Caco-2 (cell line): ENCODE measurements at regions not wholly inside any gene's neighbourhood (a gene's known extent, or its start where the extent isn't known, plus 50 kb on each side); places are given as distances from the start of the nearest gene placed in this dataset.

ENCODE experiments used
- BruUV-seq: library from RNA; stranded (reverse); fragments of 400-500 nt; replicated peaks from 2 replicates; lab custom pipeline; 2021; lab: Mats Ljungman, UMichigan
- CTCF ChIA-PET: fragments of 300-600 bp; sonication (Branson Sonifier 250); formaldehyde crosslinking; loops from one replicate; lab custom pipeline; 2022; ENCODE audit warnings: antibody characterized with exemption; lab: Charles Lee
- POLR2A ChIA-PET: fragments of 300-600 bp; sonication (Branson Sonifier 250); formaldehyde crosslinking; loops from one replicate; lab custom pipeline; 2022; ENCODE audit warnings: antibody characterized with exemption; lab: Charles Lee
- DNase-seq, 2 experiments: peaks; one replicate each; pipeline versions ENCODE4 v3.0.0 to v3.0.0-alpha.2; 2020 to 2022
- H3K27me3 ChIP-seq: replicated peaks from 2 replicates; pipeline ENCODE4 v1.6.0; 2011; ENCODE audit warnings: low read length; ENCODE audit not compliant: control insufficient read depth, insufficient read depth
- H3K36me3 ChIP-seq: 2 replicates; pipeline ENCODE4 v1.5.1; 2011; ENCODE audit warnings: low read length; ENCODE audit not compliant: control insufficient read depth, insufficient read depth
- H3K4me1 ChIP-seq: fragments of 250-450 bp; sonication (Bioruptor Pico); 2 replicates; pipeline ENCODE4 v1.5.1; 2020; ENCODE audit warnings: mild to moderate bottlenecking
- H3K4me3 ChIP-seq: 2 replicates; pipeline ENCODE4 v1.5.1; 2011; ENCODE audit warnings: low read depth, mild to moderate bottlenecking, control low read depth, low read length
- H3K9me3 ChIP-seq: fragments of 250-450 bp; sonication (Bioruptor Pico); 2 replicates; pipeline ENCODE4 v1.5.1; 2020; ENCODE audit warnings: mild to moderate bottlenecking, moderate library complexity
- H3K27ac Mint-ChIP-seq: one replicate; pipeline ENCODE4 v1.8.0; 2022; ENCODE audit warnings: mixed read lengths; ENCODE audit not compliant: unreplicated experiment
- H3K27me3 Mint-ChIP-seq: one replicate; pipeline ENCODE4 v1.8.0; 2022; ENCODE audit warnings: mixed read lengths; ENCODE audit not compliant: insufficient read depth, unreplicated experiment
- H3K36me3 Mint-ChIP-seq: one replicate; pipeline ENCODE4 v1.8.0; 2022; ENCODE audit warnings: mild to moderate bottlenecking, mixed read lengths; ENCODE audit not compliant: insufficient read depth, unreplicated experiment
- H3K4me1 Mint-ChIP-seq: one replicate; pipeline ENCODE4 v1.8.0; 2022; ENCODE audit warnings: low read depth, mixed read lengths; ENCODE audit not compliant: unreplicated experiment
- H3K4me3 Mint-ChIP-seq: one replicate; pipeline ENCODE4 v1.8.0; 2022; ENCODE audit warnings: mild to moderate bottlenecking, moderate library complexity, mixed read lengths; ENCODE audit not compliant: unreplicated experiment
- H3K9me3 Mint-ChIP-seq: one replicate; pipeline ENCODE4 v1.8.0; 2022; ENCODE audit warnings: mixed read lengths; ENCODE audit not compliant: unreplicated experiment
- CTCF ChIP-seq, 2 experiments: fragments of 200-600 bp in 1 of 2; IDR thresholded peaks; 1 replicate in 1 of 2; 2 replicates in 1 of 2; pipeline versions ENCODE4 v1.5.1 to v1.8.0; 2011 to 2022; ENCODE audit warnings: antibody characterized with exemption in 1 of 2, control low read depth in 1 of 2, inconsistent platforms in 1 of 2, low read depth in 1 of 2, low read length in 1 of 2, mild to moderate bottlenecking in 1 of 2, moderate library complexity in 1 of 2; ENCODE audit not compliant: insufficient read depth in 1 of 2, severe bottlenecking in 1 of 2, unreplicated experiment in 1 of 2
- intact Hi-C: fragments of 100-400 bp; cut with micrococcal nuclease; formaldehyde crosslinking; loops from one replicate; pipeline ENCODE4 v1.10.0; 2022; ENCODE audit not compliant: unreplicated experiment

- Mint-ChIP-seq H3K4me1 (peaks cover 25% of the 10 kb centered on the region), H3K4me3 (no peak overlapping the region), H3K27me3 (peaks cover 4% of the 10 kb centered on the region), H3K9me3 (peaks cover 14% of the 10 kb centered on the region), H3K36me3 (no peaks in the 10 kb centered on the region), H3K27ac (no peak overlapping the region)
- no peak overlapping the region for H3K4me3 ChIP-seq
- no TSS peak for BruUV-seq
- no peak for TF ChIP-seq CTCF (IDR thresholded peaks at IDR 0.05; ENCODE audit: insufficient read depth in 1 of 2, low read depth in 1 of 2, low read length in 1 of 2, severe bottlenecking in 1 of 2, unreplicated experiment in 1 of 2)
- POLR2A ChIA-PET: no interaction called here
- peaks cover 6% of the 10 kb centered on the region for H3K4me1 ChIP-seq
- no peaks in the 10 kb centered on the region for H3K27me3 ChIP-seq
- no peak for DNase-seq
- intact Hi-C loops: no loop called here
- no peaks in the 10 kb centered on the region for H3K36me3 ChIP-seq
- CTCF ChIA-PET: no interaction called here
- H3K9me3 ChIP-seq: no peaks in the 10 kb centered on the region
These were observed 56.4 kb upstream of the PFKP start for GRCh38 chr10:3010816-3011460.

- ChIA-PET CTCF (no interaction called here), POLR2A (no interaction called here)
- intact Hi-C loops: no loop called here
- peaks cover 4% of the 10 kb centered on the region for H3K27me3 Mint-ChIP-seq
- DNase-seq: no peak
- H3K4me3 Mint-ChIP-seq: no peak overlapping the region
- no peak for TF ChIP-seq CTCF (IDR thresholded peaks at IDR 0.05; ENCODE audit: insufficient read depth in 1 of 2, low read depth in 1 of 2, low read length in 1 of 2, severe bottlenecking in 1 of 2, unreplicated experiment in 1 of 2)
- H3K36me3 ChIP-seq: no peaks in the 10 kb centered on the region
- no peak overlapping the region for H3K27ac Mint-ChIP-seq
- no peaks in the 10 kb centered on the region for H3K36me3 Mint-ChIP-seq
- H3K4me3 ChIP-seq: no peak overlapping the region
- H3K9me3 ChIP-seq: no peaks in the 10 kb centered on the region
- H3K27me3 ChIP-seq: no peaks in the 10 kb centered on the region
- peaks cover 6% of the 10 kb centered on the region for H3K4me1 ChIP-seq
- peaks cover 14% of the 10 kb centered on the region for H3K9me3 Mint-ChIP-seq
- BruUV-seq: no TSS peak
- H3K4me1 Mint-ChIP-seq: peaks cover 25% of the 10 kb centered on the region
These were observed 57.0 kb upstream of the PFKP start for GRCh38 chr10:3010334-3010733.

DNA sequence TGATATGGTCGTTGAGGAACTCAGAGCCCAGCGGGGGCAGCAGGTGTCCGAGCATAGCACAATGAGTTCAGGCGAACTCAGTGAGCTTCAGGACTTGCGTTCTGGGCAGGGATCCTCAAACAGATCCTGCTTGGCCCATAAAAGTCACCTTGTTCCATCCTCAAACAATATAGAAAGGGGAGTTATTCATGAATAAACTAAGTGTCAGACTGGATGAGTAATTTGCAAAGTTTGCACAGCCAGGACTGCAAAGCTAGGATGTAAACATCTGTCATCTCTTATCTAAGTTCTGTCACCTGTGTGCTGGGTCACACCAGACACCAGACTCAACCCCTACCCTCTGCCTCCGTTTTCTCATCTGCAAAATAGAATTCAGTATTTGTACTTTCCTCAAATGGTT lies 58.0 kb upstream of the PFKP start:
- peaks cover 4% of the 10 kb centered on the region for H3K27me3 Mint-ChIP-seq
- CTCF ChIA-PET: interaction anchor here (0.7 kb wide), 1 partner anchor 612 kb away, joined by 3 read pairs; no protein-coding TSS in a partner anchor

More for the DNA sequence above, 58.0 kb upstream of the PFKP start:
- H3K4me3 ChIP-seq: no peak overlapping the region
- H3K4me1 ChIP-seq: peaks cover 6% of the 10 kb centered on the region
- no peaks in the 10 kb centered on the region for H3K36me3 Mint-ChIP-seq
- no peak for TF ChIP-seq CTCF (IDR thresholded peaks at IDR 0.05; ENCODE audit: insufficient read depth in 1 of 2, low read depth in 1 of 2, low read length in 1 of 2, severe bottlenecking in 1 of 2, unreplicated experiment in 1 of 2)
- intact Hi-C loops: no loop called here
- POLR2A ChIA-PET: no interaction called here
- peaks cover 16% of the 10 kb centered on the region for H3K4me1 Mint-ChIP-seq
- no peaks in the 10 kb centered on the region for H3K9me3 ChIP-seq
- no TSS peak for BruUV-seq
- no peaks in the 10 kb centered on the region for H3K36me3 ChIP-seq
- H3K9me3 Mint-ChIP-seq: peaks cover 14% of the 10 kb centered on the region
- no peak overlapping the region for H3K4me3 Mint-ChIP-seq
- DNase-seq: no peak
- H3K27ac Mint-ChIP-seq: no peak overlapping the region
- H3K27me3 ChIP-seq: no peaks in the 10 kb centered on the region
